Esophagus muscularis mucosa (tissue), 4 donors: ENCODE measurements at regions not wholly inside any gene's neighbourhood (a gene's known extent, or its start where the extent isn't known, plus 50 kb on each side); places are given as distances from the start of the nearest gene placed in this dataset.

Source experiments
- EP300 ChIP-seq: sonication (generic); formaldehyde crosslinking; IDR thresholded peaks from one replicate; pipeline ENCODE4 v1.6.1; 2017; ENCODE audit warnings: antibody characterized with exemption
- POLR2A ChIP-seq: fragments of 450-650 bp; IDR thresholded peaks from one replicate; pipeline ENCODE4 v1.6.1; 2017; ENCODE audit warnings: antibody characterized with exemption, moderate library complexity, mild to moderate bottlenecking, low read depth
- POLR2AphosphoS5 ChIP-seq, 2 donors: sonication (generic); formaldehyde crosslinking; IDR thresholded peaks; one replicate each; pipeline ENCODE4 v1.6.1; 2017; ENCODE audit warnings: antibody characterized with exemption in 2 of 2
- TF ChIP-seq, protein P1 (sequence below), 3 experiments: fragments of 200-600 bp in 2 of 3; fragments of 450-650 bp in 1 of 3; sonication (generic) in 2 of 3; IDR thresholded peaks; one replicate each; pipeline ENCODE4 v1.5.1; 2017 to 2019; ENCODE audit warnings: antibody characterized with exemption in 3 of 3, mild to moderate bottlenecking in 2 of 3, moderate library complexity in 1 of 3

- TF ChIP-seq POLR2AphosphoS5 (IDR thresholded peaks at IDR 0.05) (no peak), EP300 (no peak), POLR2A (no peak)
- TF ChIP-seq, protein P1, sequence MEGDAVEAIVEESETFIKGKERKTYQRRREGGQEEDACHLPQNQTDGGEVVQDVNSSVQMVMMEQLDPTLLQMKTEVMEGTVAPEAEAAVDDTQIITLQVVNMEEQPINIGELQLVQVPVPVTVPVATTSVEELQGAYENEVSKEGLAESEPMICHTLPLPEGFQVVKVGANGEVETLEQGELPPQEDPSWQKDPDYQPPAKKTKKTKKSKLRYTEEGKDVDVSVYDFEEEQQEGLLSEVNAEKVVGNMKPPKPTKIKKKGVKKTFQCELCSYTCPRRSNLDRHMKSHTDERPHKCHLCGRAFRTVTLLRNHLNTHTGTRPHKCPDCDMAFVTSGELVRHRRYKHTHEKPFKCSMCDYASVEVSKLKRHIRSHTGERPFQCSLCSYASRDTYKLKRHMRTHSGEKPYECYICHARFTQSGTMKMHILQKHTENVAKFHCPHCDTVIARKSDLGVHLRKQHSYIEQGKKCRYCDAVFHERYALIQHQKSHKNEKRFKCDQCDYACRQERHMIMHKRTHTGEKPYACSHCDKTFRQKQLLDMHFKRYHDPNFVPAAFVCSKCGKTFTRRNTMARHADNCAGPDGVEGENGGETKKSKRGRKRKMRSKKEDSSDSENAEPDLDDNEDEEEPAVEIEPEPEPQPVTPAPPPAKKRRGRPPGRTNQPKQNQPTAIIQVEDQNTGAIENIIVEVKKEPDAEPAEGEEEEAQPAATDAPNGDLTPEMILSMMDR (IDR thresholded peaks at IDR 0.05): no peak
These were observed 136.8 kb upstream of the ANKRD28 start for GRCh38 chr3:15934389-15935195.
